ENCODE measurements at regions not wholly inside any gene's neighbourhood (a gene's known extent, or its start where the extent isn't known, plus 50 kb on each side); places are given as distances from the start of the nearest gene placed in this dataset.
A peak's percentile ranks its signal among the peaks of the same experiment; 100 is the strongest.

- no peak for FAIRE-seq
Observed at GRCh38 chr7:109956916-109957315, 1134.0 kb upstream of the LRRN3 start.

GRCh38 chr7:109963741-109964140 lies 1127.2 kb upstream of the LRRN3 start:
- FAIRE-seq, result no peak

GRCh38 chr7:109964780-109965179 lies 1126.1 kb upstream of the LRRN3 start:
- FAIRE-seq, result no peak

GRCh38 chr7:109967406-109967805 lies 1123.5 kb upstream of the LRRN3 start:
- no peak for FAIRE-seq

- no peak for FAIRE-seq
Observed at GRCh38 chr7:109983618-109984017, 1107.3 kb upstream of the LRRN3 start.

- no peak for FAIRE-seq
Observed at GRCh38 chr7:109984729-109985128, 1106.2 kb upstream of the LRRN3 start.

GRCh38 chr7:109986701-109987100 lies 1104.2 kb upstream of the LRRN3 start:
- FAIRE-seq, result no peak

GRCh38 chr7:109996411-109996810 lies 1094.5 kb upstream of the LRRN3 start:
- FAIRE-seq, result no peak

- no peak for FAIRE-seq
Observed at GRCh38 chr7:109996927-109997326, 1094.0 kb upstream of the LRRN3 start.

GRCh38 chr7:109997837-109998236 lies 1093.1 kb upstream of the LRRN3 start:
- FAIRE-seq, result no peak

GRCh38 chr7:110001254-110001938 lies 1089.5 kb upstream of the LRRN3 start:
- FAIRE-seq, result no peak

- no peak for FAIRE-seq
Observed at GRCh38 chr7:110003827-110004226, 1087.1 kb upstream of the LRRN3 start.

GRCh38 chr7:110007320-110008063 lies 1083.4 kb upstream of the LRRN3 start:
- FAIRE-seq, result no peak

GRCh38 chr7:110010359-110010758 lies 1080.6 kb upstream of the LRRN3 start:
- no peak for FAIRE-seq

- no peak for FAIRE-seq
Observed at GRCh38 chr7:110017405-110017804, 1073.5 kb upstream of the LRRN3 start.

- no peak for FAIRE-seq
Observed at GRCh38 chr7:110027385-110027784, 1063.5 kb upstream of the LRRN3 start.

GRCh38 chr7:110043519-110043918 lies 1047.4 kb upstream of the LRRN3 start:
- FAIRE-seq, result no peak

GRCh38 chr7:110050785-110051184 lies 1040.1 kb upstream of the LRRN3 start:
- FAIRE-seq, result no peak

- FAIRE-seq, result no peak
Observed at GRCh38 chr7:110051372-110051771, 1039.6 kb upstream of the LRRN3 start.

GRCh38 chr7:110056331-110056730 lies 1034.6 kb upstream of the LRRN3 start:
- no peak for FAIRE-seq

- FAIRE-seq, result no peak
Observed at GRCh38 chr7:110058401-110058800, 1032.5 kb upstream of the LRRN3 start.

- FAIRE-seq, result no peak
Observed at GRCh38 chr7:110061387-110061786, 1029.5 kb upstream of the LRRN3 start.

- FAIRE-seq, result peak; percentile 24
Observed at GRCh38 chr7:110065121-110065520, 1025.8 kb upstream of the LRRN3 start.

- FAIRE-seq, result no peak
Observed at GRCh38 chr7:110066843-110067242, 1024.1 kb upstream of the LRRN3 start.

- FAIRE-seq, result no peak
Observed at GRCh38 chr7:110071192-110071591, 1019.7 kb upstream of the LRRN3 start.
